GM12892 (cell line): ENCODE measurements at regions not wholly inside any gene's neighbourhood (a gene's known extent, or its start where the extent isn't known, plus 50 kb on each side); places are given as distances from the start of the nearest gene placed in this dataset.

Experiments used
- DNase-seq: peaks from one replicate; pipeline ENCODE4 v3.0.0; 2011; ENCODE audit not compliant: insufficient read length
- FAIRE-seq: peaks from 2 replicates; lab custom pipeline; 2011; peaks lifted over from hg19 to GRCh38; lab: Jason Lieb, UNC
- POLR2A ChIP-seq: IDR thresholded peaks from 2 replicates; pipeline ENCODE4 v1.6.1; 2011; ENCODE audit warnings: low read depth, low read length, control low read depth
- POLR2AphosphoS5 ChIP-seq: IDR thresholded peaks from 2 replicates; pipeline ENCODE4 v1.6.1; 2011; ENCODE audit warnings: low read depth, low read length, control low read depth
- TAF1 ChIP-seq: IDR thresholded peaks from 2 replicates; pipeline ENCODE4 v1.6.1; 2011; ENCODE audit warnings: low read depth, mild to moderate bottlenecking, control low read depth, low read length, borderline replicate concordance

DNA sequence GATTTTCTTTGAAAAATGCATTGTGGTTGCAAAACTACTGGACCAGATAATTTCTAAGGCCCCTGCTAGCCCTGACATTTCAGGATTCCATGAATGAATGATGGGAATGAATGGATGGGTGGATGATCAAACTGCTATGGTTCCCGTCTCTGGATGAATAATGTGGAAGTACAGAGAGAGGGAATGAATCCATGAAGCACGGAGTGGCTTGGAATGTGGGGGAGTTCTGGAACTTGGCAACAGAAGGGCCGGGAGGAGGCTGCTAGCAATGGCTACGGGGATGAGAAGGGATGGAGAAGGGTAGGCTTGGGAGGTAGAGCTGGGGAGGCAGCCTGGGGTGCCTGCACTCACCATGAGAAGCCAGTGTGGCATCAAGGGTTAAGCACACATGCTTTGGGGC is 84.8 kb downstream of the NCR2 start:
- TF ChIP-seq TAF1 (no peak), POLR2A (no peak), POLR2AphosphoS5 (no peak)
- FAIRE-seq (no peak), DNase-seq (no peak)

DNA sequence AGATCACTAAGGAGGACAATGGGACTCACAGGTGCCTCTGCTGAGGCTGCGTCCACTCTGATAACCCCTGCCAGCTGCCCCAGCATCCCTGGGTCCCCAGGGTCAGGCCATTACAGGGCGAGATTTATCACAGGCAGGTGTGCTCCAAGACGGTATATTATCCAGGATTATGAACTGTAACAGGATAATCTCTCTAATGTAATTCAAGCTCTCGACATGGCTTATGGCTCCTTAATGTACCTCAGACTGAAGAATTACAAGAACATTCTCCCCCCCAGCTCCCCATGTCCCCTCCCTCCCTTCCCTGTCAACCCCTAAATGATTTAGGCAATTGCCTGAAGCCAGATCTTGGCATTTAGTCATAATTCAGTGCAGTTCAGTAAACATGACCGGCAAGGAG is 86.8 kb downstream of the NCR2 start:
- DNase-seq (no peak), FAIRE-seq (no peak)
- TF ChIP-seq POLR2A, result no peak
- no peak for TF ChIP-seq POLR2AphosphoS5
- no peak for TF ChIP-seq TAF1

DNA sequence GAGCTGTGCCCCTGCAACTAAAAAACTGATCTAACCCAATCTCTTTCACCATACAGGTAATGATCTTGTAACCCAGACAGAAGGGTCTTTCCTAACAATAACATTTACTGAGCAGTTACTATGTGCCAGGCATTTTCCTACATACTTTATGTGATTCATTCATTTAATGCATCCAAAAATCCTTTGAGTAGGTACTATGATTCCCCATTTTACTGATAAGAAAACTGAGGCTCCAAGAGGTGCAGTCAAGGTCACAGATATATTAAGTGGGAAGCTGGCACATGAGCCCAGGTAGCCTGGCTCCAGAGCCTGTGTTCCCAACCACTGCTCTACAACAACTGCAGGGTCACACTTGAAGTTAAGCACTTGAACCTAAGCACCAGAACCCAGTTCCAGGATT is 87.6 kb downstream of the NCR2 start:
- no peak for TF ChIP-seq POLR2AphosphoS5
- TF ChIP-seq TAF1, result no peak
- TF ChIP-seq POLR2A, result no peak
- no peak for FAIRE-seq
- no peak for DNase-seq

DNA sequence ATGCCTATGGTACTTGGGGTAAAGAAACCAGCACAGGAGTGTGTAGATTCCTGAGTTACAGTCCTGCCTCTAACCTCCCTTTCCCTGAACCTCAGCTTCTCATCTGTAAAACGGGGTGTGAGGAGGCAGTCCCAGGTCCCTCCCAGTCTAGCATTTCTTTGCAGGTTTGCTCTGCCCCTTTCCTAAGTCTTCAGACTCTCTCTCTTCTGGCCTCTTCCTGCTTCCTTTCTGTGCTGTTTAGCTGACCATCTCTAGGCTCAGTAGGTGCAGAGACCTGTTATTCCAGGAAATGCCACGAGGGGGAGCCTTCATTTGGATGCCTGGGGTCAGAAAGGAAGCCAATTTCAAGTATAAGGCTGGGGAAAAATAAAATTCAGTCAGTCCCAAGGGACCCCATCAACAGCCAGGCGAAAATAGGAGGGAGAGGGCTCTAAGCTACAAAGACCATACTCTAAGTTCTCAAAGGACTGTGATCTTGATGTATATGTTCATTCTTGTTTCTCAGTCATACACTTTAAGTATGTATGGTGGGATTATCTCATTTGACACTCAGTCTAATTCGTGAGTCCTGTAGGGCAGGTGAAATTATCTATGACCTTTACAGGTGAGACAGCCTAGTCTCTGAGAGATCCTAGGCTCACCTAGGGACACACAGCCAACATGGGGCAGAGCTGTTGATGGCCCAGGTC is 89.1 kb downstream of the NCR2 start:
- FAIRE-seq (peak; percentile 78), DNase-seq (peak; percentile 47)
- no peak for TF ChIP-seq TAF1

DNA sequence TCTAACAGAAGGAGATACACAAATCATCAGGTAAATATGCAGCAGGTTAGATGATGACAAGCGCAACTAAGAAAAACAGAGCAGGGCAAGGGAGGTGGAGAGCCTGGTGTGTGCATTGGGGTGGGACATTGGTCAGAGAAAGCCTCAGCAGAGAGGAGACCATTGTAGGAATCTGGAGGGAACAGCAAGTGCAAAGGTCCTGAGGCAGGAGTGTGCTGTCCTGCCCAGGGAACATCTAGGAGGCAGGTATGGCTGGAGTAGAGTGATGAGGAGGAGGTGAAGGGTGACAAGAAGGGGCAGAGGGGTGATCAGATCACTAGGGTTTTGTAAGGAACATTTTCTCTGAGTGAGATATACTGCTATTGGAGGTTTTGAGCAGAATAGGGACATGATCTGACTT is 90.1 kb downstream of the NCR2 start:
- no peak for DNase-seq
- TF ChIP-seq TAF1 (no peak), POLR2A (no peak), POLR2AphosphoS5 (no peak)
- no peak for FAIRE-seq

DNA sequence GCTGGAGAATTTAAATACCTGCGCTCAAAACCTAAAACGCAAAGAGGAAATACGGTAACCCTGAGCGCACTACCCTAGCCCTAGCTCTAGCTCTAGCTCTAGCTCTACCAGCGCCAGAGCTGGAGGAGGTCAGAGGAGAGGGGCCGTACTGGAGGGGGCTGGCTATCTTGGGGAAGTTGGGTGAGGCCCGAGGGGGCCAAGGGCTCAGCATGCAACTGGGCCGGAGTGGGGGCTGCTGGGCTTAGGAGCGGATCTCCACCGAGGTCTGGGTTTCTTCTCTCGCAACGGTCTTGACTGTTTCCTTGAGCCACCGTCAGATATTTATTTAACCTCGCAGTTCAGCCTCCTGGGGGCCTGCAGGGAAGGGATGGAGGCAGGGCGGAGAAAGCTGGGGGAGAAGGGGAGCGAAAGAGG is 91.0 kb downstream of the NCR2 start:
- no peak for TF ChIP-seq POLR2AphosphoS5
- TF ChIP-seq TAF1, result no peak
- TF ChIP-seq POLR2A, result no peak
- peak; percentile 38 for FAIRE-seq
- no peak for DNase-seq

DNA sequence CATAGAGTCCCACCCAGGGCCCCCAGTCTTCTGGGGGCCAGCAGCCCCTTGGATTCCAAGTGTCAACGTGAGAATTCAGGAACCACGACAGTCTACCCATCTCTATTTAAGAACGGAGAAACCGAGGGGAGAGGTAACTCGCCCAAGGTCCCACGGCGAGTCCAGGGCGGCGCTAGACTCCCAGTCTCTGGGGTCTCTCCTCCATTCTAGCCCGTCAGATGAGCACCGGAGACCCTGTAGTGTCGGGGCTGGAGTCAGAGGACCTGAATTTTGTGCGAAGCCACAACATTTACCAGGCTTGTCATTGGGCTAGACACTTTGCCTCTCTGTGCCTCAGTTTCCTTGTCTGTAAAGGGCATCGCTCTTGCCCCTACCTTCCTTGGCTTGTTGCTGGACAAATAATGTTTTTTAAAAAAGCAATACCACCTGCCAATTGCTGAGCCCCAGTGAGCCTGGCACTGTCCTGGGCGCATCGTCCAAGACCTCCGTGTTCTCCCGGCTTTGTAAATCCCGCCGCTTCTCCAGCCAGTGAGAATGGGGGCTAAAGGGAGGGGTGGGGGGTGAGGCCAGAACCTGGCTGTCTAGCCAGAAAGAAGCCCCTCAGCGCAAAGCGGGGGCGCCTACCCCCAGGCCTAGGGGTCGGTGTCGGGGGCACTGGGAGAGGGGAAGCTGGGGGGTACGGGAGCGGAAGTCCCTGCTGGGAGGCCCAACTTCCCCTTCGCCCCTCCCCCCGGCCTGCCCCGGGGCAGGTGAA is 91.7 kb downstream of the NCR2 start:
- DNase-seq (no peak), FAIRE-seq (no peak)
- TF ChIP-seq POLR2AphosphoS5, result no peak
- TF ChIP-seq POLR2A, result no peak
- TF ChIP-seq TAF1, result no peak

DNA sequence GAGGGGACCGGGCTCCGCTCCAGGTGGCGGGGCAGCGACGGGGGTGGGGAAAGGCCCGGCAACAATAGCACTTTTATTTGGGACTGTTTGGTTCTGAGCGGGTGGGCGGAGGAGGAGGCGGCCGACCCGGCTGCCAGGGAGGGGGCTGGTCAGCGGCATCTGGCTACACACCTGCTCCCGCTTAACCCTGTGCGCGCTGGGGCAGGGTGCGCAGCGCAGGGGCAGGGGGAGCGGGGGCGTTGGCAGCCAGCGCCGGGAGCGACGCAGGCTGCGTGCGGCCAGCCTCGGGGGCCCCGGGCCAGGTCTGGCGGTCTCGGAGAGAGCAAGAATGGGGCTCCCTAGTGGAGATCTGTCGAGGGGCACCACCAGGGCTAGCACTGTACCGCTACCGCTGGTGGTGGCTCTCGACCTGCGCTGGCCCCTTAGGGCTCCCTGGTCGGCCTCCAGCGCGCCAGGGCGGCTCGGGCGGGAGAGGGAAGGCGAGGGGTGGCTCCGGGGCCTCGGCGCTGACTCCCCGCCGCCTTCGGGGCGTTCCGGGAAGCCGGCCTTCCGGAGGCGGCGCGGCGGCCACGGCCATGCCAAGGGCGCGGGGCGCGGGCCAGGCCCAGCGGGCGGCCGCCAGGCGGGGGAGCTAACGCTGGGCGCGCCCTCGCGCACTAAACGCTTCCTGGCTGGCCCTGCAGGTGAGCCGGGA is 92.4 kb downstream of the NCR2 start:
- no peak for FAIRE-seq
- DNase-seq, result no peak
- TF ChIP-seq POLR2A, result no peak

DNA sequence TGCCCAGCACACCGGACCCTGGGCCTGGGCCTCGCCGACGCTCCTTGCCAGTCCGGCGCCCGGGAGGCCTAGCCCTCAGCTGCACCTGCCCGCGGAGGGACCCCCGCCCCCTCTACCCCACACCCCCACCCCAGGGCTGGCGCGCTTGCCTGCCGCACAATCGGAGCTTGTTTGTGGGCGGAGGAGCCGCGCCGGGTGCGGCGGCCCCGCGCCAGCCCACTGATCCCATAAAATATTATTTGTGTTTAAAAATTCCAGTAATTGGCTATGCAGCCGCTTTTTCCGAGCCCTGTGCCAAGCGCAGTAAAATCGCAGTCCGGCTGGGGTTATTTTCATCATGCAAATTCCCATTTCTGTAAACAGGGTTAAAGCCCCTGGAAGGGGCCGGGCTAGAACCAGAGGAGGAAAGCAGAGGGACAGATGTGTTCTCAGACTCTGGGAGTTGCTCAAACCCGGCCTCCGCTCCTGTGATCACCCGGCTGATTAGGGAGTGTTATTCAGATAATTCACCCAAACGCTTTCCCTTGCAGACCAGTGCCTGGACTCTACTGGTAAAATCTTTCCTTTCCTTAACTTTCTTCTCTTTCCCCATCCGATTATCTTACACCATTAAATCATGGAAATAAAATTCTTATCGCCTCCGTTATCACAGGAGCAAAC is 93.1 kb downstream of the NCR2 start:
- FAIRE-seq (peak; percentile 40), DNase-seq (no peak)
- TF ChIP-seq POLR2AphosphoS5, result no peak
- no peak for TF ChIP-seq TAF1
- no peak for TF ChIP-seq POLR2A

DNA sequence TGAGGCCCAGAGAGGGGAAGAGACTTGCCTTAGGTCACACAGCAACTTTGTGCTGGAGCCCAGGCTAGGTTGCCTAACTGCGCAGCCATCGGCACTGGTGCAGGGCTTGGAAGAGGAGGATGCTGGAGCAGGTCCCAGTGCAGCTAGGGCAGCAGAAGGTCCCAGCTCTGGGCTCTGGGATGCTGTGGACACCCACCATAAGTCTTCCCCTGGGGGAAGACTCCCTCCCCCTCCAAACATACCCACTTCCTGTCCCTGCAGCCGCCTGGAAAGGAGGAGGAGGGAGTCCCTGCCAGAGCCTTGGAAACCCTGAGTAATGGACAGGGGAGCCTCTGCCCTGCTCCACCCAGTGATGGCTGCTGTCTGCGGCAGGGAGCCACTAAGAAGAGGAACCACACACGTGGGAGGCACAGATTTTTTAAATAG is 93.6 kb downstream of the NCR2 start:
- FAIRE-seq (peak; percentile 66), DNase-seq (no peak)
- TF ChIP-seq POLR2AphosphoS5 (no peak), POLR2A (no peak), TAF1 (no peak)
